ENCODE measurements at regions not wholly inside any gene's neighbourhood (a gene's known extent, or its start where the extent isn't known, plus 50 kb on each side); places are given as distances from the start of the nearest gene placed in this dataset.
"Not testable (repeated sequence)": the region's sequence is repeated elsewhere in the genome, so short reads cannot be mapped to it uniquely, and the experiment has no call there.

- DNase-seq (ENCODE audit: low spot score) = no peak
These were observed 120.2 kb upstream of the CREB1 start for GRCh38 chr2:207409517-207409916.

DNA sequence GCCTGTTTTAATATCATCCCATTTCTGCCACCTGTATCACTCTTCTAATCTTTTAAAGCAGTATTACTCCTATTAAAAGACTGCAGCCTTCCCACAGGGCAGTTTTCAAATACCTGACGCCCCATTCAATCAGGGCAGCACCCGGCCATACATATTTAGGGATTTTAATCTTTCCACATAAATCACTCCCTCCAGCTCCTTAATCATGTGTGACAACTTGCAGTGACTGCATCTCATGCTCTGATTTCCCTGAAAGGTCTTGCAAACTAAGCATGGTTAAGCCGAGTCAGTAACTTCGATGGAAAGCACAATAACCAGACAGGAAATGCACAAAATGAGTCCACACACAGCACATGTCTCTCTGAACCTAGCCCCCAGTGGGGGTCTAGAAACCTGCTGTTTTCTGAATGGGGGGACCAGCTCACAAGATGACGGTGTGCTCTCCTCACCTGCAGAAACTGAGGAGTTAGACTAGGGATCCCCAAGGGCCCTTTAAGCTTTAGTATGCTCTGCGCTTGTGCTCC, 116.9 kb upstream of the CREB1 start:
- DNase-seq (ENCODE audit: low spot score) = no peak

DNA sequence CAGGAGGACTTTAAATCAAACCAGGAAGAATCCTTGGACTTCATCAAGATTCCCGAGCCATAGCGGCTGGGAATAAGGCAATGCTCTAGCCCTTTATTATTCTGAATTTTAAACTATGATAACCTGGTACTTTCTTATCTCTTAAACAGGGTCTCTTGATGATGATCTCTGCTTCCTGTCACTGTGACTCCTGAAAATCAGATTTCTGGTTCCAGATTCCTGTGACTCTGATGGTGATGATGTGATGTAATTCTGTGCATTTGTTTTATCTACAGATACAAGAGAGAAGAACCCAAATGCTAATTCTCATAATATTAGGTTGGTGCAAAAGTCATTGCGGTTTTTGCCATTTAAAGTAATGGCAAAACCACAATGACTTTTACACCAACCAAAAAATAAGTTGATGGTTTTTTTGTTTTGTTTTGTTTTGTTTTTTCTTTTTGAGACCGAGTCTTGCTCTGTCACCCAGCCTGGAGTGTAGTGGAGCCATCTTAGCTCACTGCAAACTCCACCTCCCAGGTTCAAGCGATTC, 116.3 kb upstream of the CREB1 start:
- no peak for DNase-seq (ENCODE audit: low spot score)

DNA sequence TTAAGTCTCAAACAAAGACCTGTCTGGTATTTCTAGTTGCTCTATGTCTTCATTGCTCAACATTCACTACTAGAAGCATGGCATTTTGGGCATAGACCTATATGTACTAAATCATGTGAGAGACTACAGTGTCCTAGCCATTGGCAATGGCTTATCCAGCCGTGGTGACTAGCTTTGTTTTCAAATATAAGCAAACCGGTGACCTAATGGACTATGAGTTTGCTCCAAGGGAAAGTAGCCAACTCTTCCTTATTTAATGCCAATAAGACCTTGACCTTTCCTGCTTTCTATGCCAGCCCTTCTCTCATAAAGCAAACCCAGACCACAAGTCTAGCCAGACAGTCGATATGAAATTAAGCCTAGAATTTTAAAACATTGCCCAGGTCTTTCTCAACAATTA, 113.7 kb upstream of the CREB1 start:
- DNase-seq (ENCODE audit: low spot score) = no peak

DNA sequence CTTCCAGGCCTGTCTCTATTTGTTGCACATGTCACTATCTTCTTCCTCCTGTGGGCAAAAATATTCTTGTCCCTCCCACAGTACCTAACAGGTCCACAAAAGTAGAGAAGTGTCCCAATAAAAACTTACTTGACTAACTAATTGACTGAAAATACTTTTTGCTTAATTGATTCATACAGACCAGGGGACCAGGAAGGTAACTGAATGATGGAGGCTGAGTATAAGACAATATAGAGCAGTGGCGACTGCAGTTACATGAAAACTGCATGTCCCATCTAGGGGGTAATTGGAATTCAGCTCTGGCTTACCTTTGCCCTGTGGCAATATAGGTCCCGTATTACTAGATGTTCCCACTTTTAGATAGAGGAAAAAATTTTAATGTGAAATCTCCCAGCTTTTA, 112.9 kb upstream of the CREB1 start:
- DNase-seq (ENCODE audit: low spot score) = no peak

DNA sequence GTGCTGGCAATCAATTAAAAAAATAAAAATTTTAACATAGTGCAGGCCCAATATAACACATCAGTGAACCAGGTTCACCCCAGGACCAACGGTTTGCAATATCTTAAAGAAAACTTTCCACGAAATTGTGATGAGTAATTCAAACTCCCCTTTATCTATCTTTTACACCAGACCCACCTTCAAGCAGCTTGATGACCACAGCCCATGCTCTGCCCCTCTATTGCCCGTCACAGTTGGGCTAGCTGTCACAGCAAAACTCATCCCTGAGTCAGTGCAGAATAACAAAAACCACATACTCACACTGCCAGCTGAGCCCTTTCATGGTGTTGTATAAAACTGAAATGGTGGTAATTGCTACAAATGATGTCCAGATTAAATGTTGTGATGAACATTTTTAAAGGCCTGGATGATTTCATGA, 112.5 kb upstream of the CREB1 start:
- DNase-seq (ENCODE audit: low spot score) = no peak

DNA sequence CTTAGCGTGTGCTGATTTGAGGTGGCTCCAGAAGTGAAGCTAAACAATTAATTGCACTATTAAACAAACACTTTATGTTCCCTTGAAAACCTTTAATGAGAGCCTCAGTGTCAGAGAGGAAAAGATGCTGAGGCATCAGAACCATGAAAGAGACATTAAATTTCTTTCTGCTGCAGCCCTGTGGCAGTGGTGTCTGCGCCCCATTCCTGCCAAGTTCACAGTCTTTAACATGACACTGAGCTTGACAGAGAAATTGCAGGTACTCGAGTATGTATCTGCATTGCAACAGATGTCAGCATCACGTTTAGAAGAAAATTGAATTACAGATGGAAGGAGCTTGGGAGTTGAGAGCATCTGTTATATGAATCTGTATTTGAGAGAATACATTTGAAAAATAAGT, 111.3 kb upstream of the CREB1 start:
- DNase-seq (ENCODE audit: low spot score) = no peak

- no peak for DNase-seq (ENCODE audit: low spot score)
These were observed 110.4 kb upstream of the CREB1 start for GRCh38 chr2:207419331-207419730.

DNA sequence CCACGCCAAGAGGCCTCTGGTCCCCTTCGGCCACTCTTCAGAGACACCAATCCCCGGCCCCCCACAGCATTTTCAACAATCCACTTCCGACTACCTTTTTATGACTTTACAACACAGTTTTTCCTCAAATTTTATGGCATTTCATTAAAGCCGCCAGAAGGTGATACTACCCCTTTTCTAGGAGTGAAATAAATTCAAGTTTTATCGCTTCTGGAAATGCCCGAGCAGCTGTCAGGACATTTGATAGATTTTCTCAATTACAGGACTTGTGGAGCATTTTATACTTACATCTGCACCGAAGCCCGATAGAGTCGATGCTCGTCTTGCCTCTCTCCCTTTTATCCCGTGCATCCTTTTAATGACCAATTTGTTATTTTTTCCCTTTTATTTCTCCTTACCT, 108.1 kb upstream of the CREB1 start:
- DNase-seq (ENCODE audit: low spot score) = no peak

GRCh38 chr2:207422380-207422779, 107.4 kb upstream of the CREB1 start:
- DNase-seq (ENCODE audit: low spot score) = no peak

GRCh38 chr2:207423886-207424285, 105.9 kb upstream of the CREB1 start:
- peak; percentile 30 for DNase-seq (ENCODE audit: low spot score)

DNA sequence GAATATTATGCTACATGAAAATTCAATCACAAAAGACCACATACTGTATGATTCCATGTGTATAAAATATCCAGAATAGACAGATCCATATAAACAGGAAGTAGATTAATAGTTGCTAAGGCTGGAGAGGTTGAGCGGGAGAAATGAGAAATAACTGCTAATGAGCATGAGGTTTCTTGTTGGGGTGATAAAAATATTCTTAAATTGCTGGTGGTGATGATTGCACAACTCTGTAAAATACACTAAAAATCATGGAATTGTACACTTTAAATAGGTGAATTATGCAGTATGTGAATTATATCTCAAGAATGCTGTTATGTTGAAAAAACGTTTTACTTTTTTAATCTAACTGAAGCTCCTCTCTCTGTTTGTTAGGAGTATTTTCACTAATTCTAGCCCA, 101.8 kb upstream of the CREB1 start:
- DNase-seq (ENCODE audit: low spot score) = no peak

DNA sequence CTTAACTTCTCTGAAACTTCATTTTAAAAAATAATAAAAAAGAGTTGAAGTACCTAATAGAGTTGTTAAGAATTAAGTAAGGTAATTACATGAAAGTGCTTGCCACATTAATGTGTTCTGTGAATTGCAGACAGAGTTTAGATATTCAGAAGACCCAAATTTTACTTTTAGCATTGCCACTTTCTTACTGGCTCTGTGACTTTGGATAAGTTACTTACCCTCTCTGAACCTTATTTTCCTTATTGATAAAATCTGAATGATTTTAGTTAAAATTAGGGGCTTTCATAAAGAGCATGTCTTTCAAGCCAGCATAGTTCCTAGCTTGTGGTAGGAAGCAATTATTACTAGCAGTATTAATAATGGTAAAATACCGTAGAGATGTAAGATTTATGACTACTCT, 101.2 kb upstream of the CREB1 start:
- no peak for DNase-seq (ENCODE audit: low spot score)

DNA sequence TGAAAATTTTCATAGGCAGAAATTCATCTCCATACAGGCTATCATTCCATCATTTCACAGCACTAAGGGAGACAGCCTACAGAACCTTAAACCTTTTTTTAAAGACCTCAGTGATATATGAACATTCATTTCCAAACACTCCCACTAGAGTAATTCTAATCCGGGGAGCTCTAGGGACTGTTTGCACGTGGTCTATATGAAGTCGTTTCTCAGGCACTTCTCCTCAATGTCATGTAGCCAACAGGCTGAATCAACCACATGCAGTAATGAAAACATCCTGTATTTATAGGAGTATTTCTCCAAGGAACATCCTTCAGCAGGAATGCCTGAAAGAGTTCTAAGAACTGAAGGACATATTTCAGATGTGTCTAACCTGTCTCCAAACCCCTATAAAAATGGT, 97.3 kb upstream of the CREB1 start:
- no peak for DNase-seq (ENCODE audit: low spot score)

GRCh38 chr2:207434306-207434705, 95.5 kb upstream of the CREB1 start:
- no peak for DNase-seq (ENCODE audit: low spot score)

DNA sequence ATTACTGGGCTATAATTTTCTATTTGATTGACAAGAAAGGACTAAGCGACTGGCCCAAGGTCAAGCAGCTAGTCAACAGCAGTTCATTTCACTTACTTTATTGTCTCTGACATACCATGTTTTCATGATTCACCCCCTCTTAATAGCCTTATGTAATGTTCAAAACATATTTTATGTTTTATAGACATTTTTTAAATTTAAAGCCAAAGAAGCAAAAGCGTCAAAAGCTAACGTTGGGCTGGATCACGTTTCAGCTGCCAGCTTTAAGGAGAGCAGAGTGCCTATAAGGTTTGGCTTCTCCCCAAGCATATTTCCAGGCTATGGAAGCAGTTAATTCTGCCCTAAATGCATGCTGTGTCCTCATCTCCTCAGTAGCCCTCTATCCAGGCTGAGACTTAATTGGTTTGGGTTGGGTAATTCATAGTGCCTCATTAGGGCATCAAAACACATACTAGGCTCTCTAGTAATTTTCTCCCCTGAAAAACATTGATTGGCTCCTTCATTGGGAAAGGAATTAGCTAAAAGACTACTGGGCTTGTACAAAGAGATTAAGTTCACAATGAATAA, 94.8 kb upstream of the CREB1 start:
- no peak for DNase-seq (ENCODE audit: low spot score)

DNA sequence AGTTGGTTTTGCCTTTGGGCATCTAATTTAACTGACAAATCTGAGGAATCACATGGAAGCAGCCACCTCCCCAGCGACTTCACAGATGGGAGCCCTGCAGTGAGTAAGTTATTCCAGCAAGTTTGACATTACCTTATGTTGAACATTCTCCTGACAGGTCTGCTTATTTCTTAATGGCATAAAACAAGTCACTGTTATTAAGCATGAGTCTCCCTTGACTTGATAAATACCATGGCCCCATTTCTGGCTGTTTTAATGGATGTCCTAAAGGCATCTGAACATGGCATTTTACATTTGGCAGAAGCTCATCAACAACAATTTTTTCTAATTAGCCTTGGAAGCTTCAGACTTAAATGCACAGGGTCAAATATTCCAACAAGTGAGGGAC, 92.6 kb upstream of the CREB1 start:
- no peak for DNase-seq (ENCODE audit: low spot score)

- no peak for DNase-seq (ENCODE audit: low spot score)
These were observed 92.1 kb upstream of the CREB1 start for GRCh38 chr2:207437524-207438143.

GRCh38 chr2:207438414-207439126, 91.2 kb upstream of the CREB1 start:
- no peak for DNase-seq (ENCODE audit: low spot score)

DNA sequence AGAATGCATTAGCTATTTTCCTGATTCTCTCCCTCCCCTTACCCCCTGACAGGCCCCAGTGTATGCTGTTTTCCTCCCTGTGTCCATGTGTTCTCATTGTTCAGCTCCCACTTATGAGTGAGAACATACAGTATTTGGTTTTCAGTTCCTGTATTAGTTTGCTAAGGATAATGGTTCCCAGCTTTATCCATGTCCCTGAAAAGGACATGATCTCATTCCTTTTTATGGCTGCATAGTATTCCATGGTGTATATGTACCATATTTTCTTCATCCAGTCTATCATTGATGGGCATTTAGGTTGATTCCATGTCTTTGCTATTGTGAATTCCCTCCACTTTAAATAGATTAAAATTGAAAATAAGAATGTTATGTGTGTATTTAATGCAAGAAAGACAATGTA, 89.9 kb upstream of the CREB1 start:
- not testable (repeated sequence) for DNase-seq (ENCODE audit: low spot score)

DNA sequence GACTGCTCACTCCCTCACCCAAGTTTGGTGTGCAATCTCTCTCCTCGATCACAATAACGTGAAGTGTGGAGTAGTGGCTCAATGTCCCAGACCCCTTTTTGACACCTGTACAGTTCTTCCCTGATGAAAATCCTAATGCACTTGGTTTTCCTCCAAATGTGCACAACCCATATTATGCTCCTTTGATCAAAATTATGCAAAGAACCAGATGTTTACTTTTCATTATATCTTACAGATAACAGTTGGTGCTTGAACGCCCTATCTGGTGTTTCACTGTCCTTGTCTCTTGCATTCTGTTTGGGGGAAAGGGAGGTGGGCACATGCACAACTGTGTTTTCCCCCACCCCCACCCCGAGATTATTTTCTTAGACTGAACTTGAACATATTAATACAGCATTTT, 85.0 kb upstream of the CREB1 start:
- DNase-seq (ENCODE audit: low spot score) = no peak

- DNase-seq (ENCODE audit: low spot score) = no peak
These were observed 83.1 kb upstream of the CREB1 start for GRCh38 chr2:207446653-207447052.

DNA sequence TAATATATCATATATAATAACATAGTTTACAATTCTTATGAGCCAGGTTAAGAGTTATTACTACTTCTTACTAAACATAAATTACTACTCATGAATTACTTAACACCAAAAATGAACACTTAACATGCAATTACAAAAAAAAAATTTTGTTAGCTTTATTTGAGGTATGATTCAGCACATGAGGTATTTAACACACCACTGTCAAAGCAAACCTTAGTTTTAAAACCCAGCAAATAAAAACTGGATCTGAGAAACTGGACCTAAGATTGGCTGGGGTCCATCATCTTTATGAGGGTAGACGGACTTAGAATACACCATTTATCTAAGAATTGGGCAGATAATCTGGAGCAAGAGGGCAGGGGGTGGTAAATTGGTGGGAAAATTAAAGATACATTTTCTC, 81.8 kb upstream of the CREB1 start:
- no peak for DNase-seq (ENCODE audit: low spot score)
